T-cell (primary cell): ENCODE measurements at regions not wholly inside any gene's neighbourhood (a gene's known extent, or its start where the extent isn't known, plus 50 kb on each side); places are given as distances from the start of the nearest gene placed in this dataset.
"Not testable (repeated sequence)": the region's sequence is repeated elsewhere in the genome, so short reads cannot be mapped to it uniquely, and the experiment has no call there.

Experiments
- ATAC-seq, 4 experiments: fragments of 200-7000 bp in 3 of 4; fragments of 150-1000 bp in 1 of 4; cut with Tn5 transposase; replicated peaks in 1 of 4; 1 replicate in 3 of 4; 2 replicates in 1 of 4; pipeline ENCODE4 v1.10.0; 2021; ENCODE audit warnings: moderate library complexity in 3 of 4, mild to moderate bottlenecking in 2 of 4, moderate number of reproducible peaks in 1 of 4
- CTCF ChIA-PET, 2 donors: fragments of 300-600 bp; sonication (Branson Sonifier 250); formaldehyde crosslinking; loops; one replicate each; lab custom pipeline; 2022; ENCODE audit warnings: antibody characterized with exemption in 2 of 2; lab: Charles Lee
- POLR2A ChIA-PET, 2 donors: fragments of 300-600 bp; sonication (Branson Sonifier 250); formaldehyde crosslinking; loops; one replicate each; lab custom pipeline; 2022; ENCODE audit warnings: antibody characterized with exemption in 2 of 2; lab: Charles Lee
- DNase-seq, 35 experiments: peaks; one replicate each; pipeline versions ENCODE4 v3.0.0 to v3.0.0-alpha.2; 2013 to 2023
- H3K27ac ChIP-seq: one replicate; pipeline ENCODE4 v1.5.1; 2013; ENCODE audit warnings: low read length
- H3K27me3 ChIP-seq, 2 experiments: replicated peaks in 1 of 2; 1 replicate in 1 of 2; 2 replicates in 1 of 2; pipeline versions ENCODE4 v1.6.1 to v1.7.0; 2013; ENCODE audit warnings: low read length in 1 of 2, mixed read lengths in 1 of 2; ENCODE audit not compliant: control insufficient read depth in 2 of 2, insufficient read depth in 2 of 2; ENCODE audit errors: extremely low read depth in 1 of 2
- H3K36me3 ChIP-seq, 2 donors: 1 replicate in 1 of 2; 2 replicates in 1 of 2; pipeline versions ENCODE4 v1.6.1 to v1.7.0; 2013; ENCODE audit warnings: low read length in 1 of 2; ENCODE audit not compliant: control insufficient read depth in 2 of 2, insufficient read depth in 1 of 2; ENCODE audit errors: extremely low read depth in 1 of 2
- H3K4me1 ChIP-seq, 2 experiments: 1 replicate in 1 of 2; 2 replicates in 1 of 2; pipeline versions ENCODE4 v1.6.1 to v1.7.0; 2013; ENCODE audit warnings: low read length in 2 of 2, mixed read lengths in 1 of 2; ENCODE audit not compliant: insufficient read depth in 2 of 2, control insufficient read depth in 1 of 2; ENCODE audit errors: extremely low read depth in 1 of 2
- H3K4me3 ChIP-seq, 2 donors: 1 replicate in 1 of 2; 2 replicates in 1 of 2; pipeline versions ENCODE4 v1.5.1 to v1.7.0; 2013; ENCODE audit warnings: mild to moderate bottlenecking in 2 of 2, low read length in 1 of 2, moderate library complexity in 1 of 2; ENCODE audit not compliant: control insufficient read depth in 1 of 2; ENCODE audit errors: extremely low read depth in 1 of 2
- H3K9me3 ChIP-seq: 2 replicates; pipeline ENCODE4 v1.7.0; 2013
- H3K27ac Mint-ChIP-seq, 2 donors: one replicate each; pipeline ENCODE4 v1.8.0; 2020 to 2021; ENCODE audit warnings: mild to moderate bottlenecking in 2 of 2, mixed read lengths in 2 of 2
- H3K27me3 Mint-ChIP-seq, 2 donors: one replicate each; pipeline ENCODE4 v1.8.0; 2021 to 2022; ENCODE audit warnings: mixed read lengths in 2 of 2
- H3K36me3 Mint-ChIP-seq: one replicate; pipeline ENCODE4 v1.8.0; 2021; ENCODE audit warnings: mixed read lengths
- H3K4me1 Mint-ChIP-seq, 3 donors: one replicate each; pipeline ENCODE4 v1.8.0; 2020 to 2022; ENCODE audit warnings: mixed read lengths in 3 of 3, mild to moderate bottlenecking in 1 of 3
- H3K4me3 Mint-ChIP-seq, 3 donors: one replicate each; pipeline ENCODE4 v1.8.0; 2020 to 2022; ENCODE audit warnings: mild to moderate bottlenecking in 3 of 3, mixed read lengths in 3 of 3, moderate library complexity in 3 of 3
- H3K9me3 Mint-ChIP-seq, 3 donors: one replicate each; pipeline ENCODE4 v1.8.0; 2020 to 2022; ENCODE audit warnings: mixed read lengths in 3 of 3
- WGBS: methylation state at CpG from one replicate; pipeline ENCODE4 v1.1.5; 2013; ENCODE audit warnings: missing lambda C conversion rate; ENCODE audit not compliant: insufficient coverage; 5-methylcytosine and 5-hydroxymethylcytosine counted together

GRCh38 chr12:131620520-131620919 is 90.4 kb upstream of the SFSWAP start:
- POLR2A ChIA-PET, result no interaction called here
- no peaks in the 10 kb centered on the region for H3K9me3 ChIP-seq
- no peak for DNase-seq

GRCh38 chr12:131620946-131621681 is 89.8 kb upstream of the SFSWAP start:
- no peak overlapping the region for H3K27ac ChIP-seq
- H3K4me1 ChIP-seq, result peaks cover 0 to 13% of the 10 kb centered on the region in 2 experiments
- POLR2A ChIA-PET, result no interaction called here
- CTCF ChIA-PET, result no interaction called here
- no peak overlapping the region for H3K4me3 ChIP-seq
- Mint-ChIP-seq H3K36me3 (no peaks in the 10 kb centered on the region), H3K27ac (no peak overlapping the region), H3K27me3 (peaks cover 3 to 21% of the 10 kb centered on the region in 2 donors), H3K4me1 (peaks cover 2 to 9% (median 7%) of the 10 kb centered on the region in 3 donors), H3K4me3 (no peak overlapping the region), H3K9me3 (no peaks in the 10 kb centered on the region)
- 92% methylated on average over 10 of the region's 27 CpGs for WGBS
- DNase-seq (no peak), ATAC-seq (no peak)
- peaks cover 0 to 66% of the 10 kb centered on the region in 2 experiments for H3K27me3 ChIP-seq
- H3K36me3 ChIP-seq, result no peaks in the 10 kb centered on the region
- no peaks in the 10 kb centered on the region for H3K9me3 ChIP-seq

More at GRCh38 chr12:131620520-131620919, 90.4 kb upstream of the SFSWAP start:
- Histone ChIP-seq H3K27ac (no peak overlapping the region), H3K4me1 (peaks cover 0 to 7% of the 10 kb centered on the region in 2 experiments), H3K4me3 (no peak overlapping the region), H3K27me3 (peaks cover 0 to 66% of the 10 kb centered on the region in 2 experiments), H3K36me3 (no peaks in the 10 kb centered on the region)
- Mint-ChIP-seq H3K27me3 (peaks cover 3 to 21% of the 10 kb centered on the region in 2 donors), H3K27ac (no peak overlapping the region), H3K4me3 (no peak overlapping the region), H3K36me3 (no peaks in the 10 kb centered on the region), H3K4me1 (peaks cover 0 to 4% (median 4%) of the 10 kb centered on the region in 3 donors), H3K9me3 (no peaks in the 10 kb centered on the region)
- CTCF ChIA-PET, result no interaction called here
- 79% methylated on average over 5 of the region's 6 CpGs for WGBS
- ATAC-seq, result no peak

- peaks cover 3 to 20% of the 10 kb centered on the region in 2 donors for H3K27me3 Mint-ChIP-seq
Measured at GRCh38 chr12:131621701-131622421, 89.0 kb upstream of the SFSWAP start.

GRCh38 chr12:131622422-131622955 is 88.4 kb upstream of the SFSWAP start:
- H3K9me3 Mint-ChIP-seq, result no peaks in the 10 kb centered on the region
- H3K9me3 ChIP-seq, result no peaks in the 10 kb centered on the region
- H3K4me1 Mint-ChIP-seq, result peaks cover 5 to 11% (median 9%) of the 10 kb centered on the region in 3 donors
- H3K4me3 ChIP-seq, result no peak overlapping the region
- H3K4me3 Mint-ChIP-seq, result no peak overlapping the region
- ChIA-PET CTCF (no interaction called here), POLR2A (no interaction called here)
- no peak overlapping the region for H3K27ac ChIP-seq
- 89% methylated on average over 6 of the region's 14 CpGs for WGBS
- no peaks in the 10 kb centered on the region for H3K36me3 Mint-ChIP-seq
- H3K4me1 ChIP-seq, result peaks cover 0 to 19% of the 10 kb centered on the region in 2 experiments
- ATAC-seq, result no peak
- H3K36me3 ChIP-seq, result no peaks in the 10 kb centered on the region
- no peak overlapping the region for H3K27ac Mint-ChIP-seq
- H3K27me3 Mint-ChIP-seq, result peaks cover 3 to 14% of the 10 kb centered on the region in 2 donors
- DNase-seq, result no peak
- peaks cover 0 to 54% of the 10 kb centered on the region in 2 experiments for H3K27me3 ChIP-seq

More at GRCh38 chr12:131621701-131622421, 89.0 kb upstream of the SFSWAP start:
- Mint-ChIP-seq H3K4me3 (no peak overlapping the region), H3K27ac (no peak overlapping the region), H3K36me3 (no peaks in the 10 kb centered on the region), H3K9me3 (no peaks in the 10 kb centered on the region), H3K4me1 (peaks cover 5 to 11% (median 9%) of the 10 kb centered on the region in 3 donors)
- no peak overlapping the region for H3K4me3 ChIP-seq
- ChIA-PET CTCF (no interaction called here), POLR2A (no interaction called here)
- no peak for DNase-seq
- ATAC-seq, result no peak
- H3K27ac ChIP-seq, result no peak overlapping the region
- H3K36me3 ChIP-seq, result no peaks in the 10 kb centered on the region
- 75% methylated on average over 11 of the region's 19 CpGs for WGBS
- no peaks in the 10 kb centered on the region for H3K9me3 ChIP-seq
- H3K27me3 ChIP-seq, result peaks cover 0 to 60% of the 10 kb centered on the region in 2 experiments
- H3K4me1 ChIP-seq, result peaks cover 0 to 16% of the 10 kb centered on the region in 2 experiments

- 84% methylated on average over 8 of the region's 15 CpGs for WGBS
- CTCF ChIA-PET, result not testable (repeated sequence)
Measured at GRCh38 chr12:131623404-131624368, 87.2 kb upstream of the SFSWAP start.

More at GRCh38 chr12:131623404-131624368, 87.2 kb upstream of the SFSWAP start:
- H3K9me3 Mint-ChIP-seq, H3K27ac Mint-ChIP-seq, H3K27ac ChIP-seq, H3K4me3 ChIP-seq, POLR2A ChIA-PET, ATAC-seq, H3K9me3 ChIP-seq, H3K4me3 Mint-ChIP-seq, DNase-seq, H3K36me3 ChIP-seq, H3K36me3 Mint-ChIP-seq: not testable (repeated sequence)
- peaks cover 0 to 43% of the 10 kb centered on the region in 2 experiments for H3K27me3 ChIP-seq
- H3K27me3 Mint-ChIP-seq, result peaks cover 3 to 11% of the 10 kb centered on the region in 2 donors
- H3K4me1 Mint-ChIP-seq, result peaks cover 10 to 14% (median 11%) of the 10 kb centered on the region in 3 donors
- H3K4me1 ChIP-seq, result peaks cover 0 to 26% of the 10 kb centered on the region in 2 experiments
